Activated CD8-positive, alpha-beta T cell treated with anti-CD3 and anti-CD28 coated beads, Interleukin-2, amount 10 ng/mL, durations not matched to agents 7 days and 5 days (primary cell): ENCODE measurements at regions not wholly inside any gene's neighbourhood (a gene's known extent, or its start where the extent isn't known, plus 50 kb on each side); places are given as distances from the start of the nearest gene placed in this dataset.

ENCODE experiments used
- ATAC-seq: fragments of 150-1000 bp; cut with Tn5 transposase; one replicate; pipeline ENCODE4 v1.10.0; 2021; ENCODE audit warnings: moderate library complexity
- CTCF ChIA-PET: fragments of 350-600 bp; sonication (Branson Sonifier 250); formaldehyde crosslinking; loops from one replicate; lab custom pipeline; 2021; ENCODE audit warnings: antibody characterized with exemption; lab: Charles Lee
- POLR2A ChIA-PET: fragments of 350-600 bp; sonication (Branson Sonifier 250); formaldehyde crosslinking; loops from one replicate; lab custom pipeline; 2021; ENCODE audit warnings: antibody characterized with exemption; lab: Charles Lee
- DNase-seq: peaks from one replicate; pipeline ENCODE4 v3.0.0-alpha.2; 2020
- H3K27ac Mint-ChIP-seq: one replicate; pipeline ENCODE4 v1.8.0; 2021; ENCODE audit warnings: mild to moderate bottlenecking, mixed read lengths
- H3K27me3 Mint-ChIP-seq: one replicate; pipeline ENCODE4 v1.8.0; 2021; ENCODE audit warnings: low read depth, mixed read lengths
- H3K36me3 Mint-ChIP-seq: one replicate; pipeline ENCODE4 v1.8.0; 2021; ENCODE audit warnings: low read depth, mixed read lengths
- H3K4me1 Mint-ChIP-seq: one replicate; pipeline ENCODE4 v1.8.0; 2021; ENCODE audit warnings: low read depth, mixed read lengths
- H3K4me3 Mint-ChIP-seq: one replicate; pipeline ENCODE4 v1.8.0; 2021; ENCODE audit warnings: mild to moderate bottlenecking, mixed read lengths
- H3K9me3 Mint-ChIP-seq: one replicate; pipeline ENCODE4 v1.8.0; 2022; ENCODE audit warnings: mixed read lengths; ENCODE audit not compliant: insufficient read depth

DNA sequence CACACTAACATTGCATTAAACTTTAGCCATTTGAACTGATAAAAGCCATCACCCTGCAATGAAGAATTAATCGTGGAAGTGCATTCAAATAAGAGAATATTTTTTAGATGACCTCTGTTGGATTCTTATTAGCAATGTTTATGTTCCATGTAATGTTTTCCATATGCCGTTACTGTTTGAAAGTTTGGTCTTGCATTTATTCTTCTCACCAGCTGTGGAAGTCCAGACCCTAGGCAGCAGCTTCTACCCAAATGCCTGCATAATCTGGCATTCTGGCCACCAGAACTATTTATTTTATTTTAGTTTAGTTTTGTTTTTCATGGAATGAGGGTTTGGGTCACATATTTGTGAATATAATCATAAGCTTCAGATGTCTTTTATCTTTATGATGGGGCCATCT is 140.4 kb downstream of the SAMD5 start:
- Mint-ChIP-seq H3K4me3 (no peak overlapping the region), H3K4me1 (no peaks in the 10 kb centered on the region), H3K27ac (no peak overlapping the region), H3K27me3 (no peaks in the 10 kb centered on the region), H3K36me3 (no peaks in the 10 kb centered on the region), H3K9me3 (no peaks in the 10 kb centered on the region)
- no peak for ATAC-seq
- no peak for DNase-seq
- ChIA-PET CTCF (no interaction called here), POLR2A (no interaction called here)

DNA sequence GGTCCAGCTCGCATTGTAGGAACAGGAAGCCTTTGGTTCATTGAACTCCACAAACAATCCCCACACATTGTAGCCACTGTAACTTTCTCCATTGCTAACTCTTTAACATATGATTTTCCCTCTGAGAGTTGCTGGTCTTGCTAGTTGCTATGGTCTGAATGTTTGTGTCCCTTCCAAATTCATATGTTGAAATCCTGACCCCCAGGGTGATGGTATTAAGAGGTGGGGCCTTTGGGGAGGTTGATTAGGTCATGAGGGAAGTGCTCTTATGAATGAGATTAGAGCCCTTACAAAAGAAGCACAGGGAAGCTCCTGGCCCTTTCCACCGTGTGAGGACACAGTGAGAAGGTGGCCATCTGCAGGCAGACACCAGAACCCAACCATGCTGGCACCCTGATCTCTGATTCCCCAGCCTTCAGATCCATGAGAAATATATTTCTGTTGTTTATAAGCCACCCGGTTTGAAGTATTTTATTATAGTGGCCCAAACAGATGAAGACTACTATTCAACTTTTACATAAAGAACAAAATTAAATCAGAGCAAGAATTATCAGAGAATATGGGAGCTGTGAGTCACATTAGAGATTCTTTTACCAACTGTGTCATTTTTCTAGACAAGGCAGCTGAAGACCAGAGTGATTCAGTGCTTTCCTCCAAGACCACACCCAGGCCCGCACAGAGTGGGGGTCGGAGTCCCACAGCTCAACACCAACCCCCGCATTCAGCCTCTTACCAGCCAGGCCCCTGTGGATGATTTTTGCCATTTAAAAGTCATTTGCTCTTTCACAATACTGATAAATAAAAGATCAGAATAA is 143.0 kb downstream of the SAMD5 start:
- Mint-ChIP-seq H3K4me1 (no peaks in the 10 kb centered on the region), H3K9me3 (no peaks in the 10 kb centered on the region), H3K27ac (no peak overlapping the region), H3K27me3 (no peaks in the 10 kb centered on the region), H3K4me3 (no peak overlapping the region), H3K36me3 (no peaks in the 10 kb centered on the region)
- POLR2A ChIA-PET: no interaction called here
- DNase-seq (no peak), ATAC-seq (no peak)
- CTCF ChIA-PET: no interaction called here

DNA sequence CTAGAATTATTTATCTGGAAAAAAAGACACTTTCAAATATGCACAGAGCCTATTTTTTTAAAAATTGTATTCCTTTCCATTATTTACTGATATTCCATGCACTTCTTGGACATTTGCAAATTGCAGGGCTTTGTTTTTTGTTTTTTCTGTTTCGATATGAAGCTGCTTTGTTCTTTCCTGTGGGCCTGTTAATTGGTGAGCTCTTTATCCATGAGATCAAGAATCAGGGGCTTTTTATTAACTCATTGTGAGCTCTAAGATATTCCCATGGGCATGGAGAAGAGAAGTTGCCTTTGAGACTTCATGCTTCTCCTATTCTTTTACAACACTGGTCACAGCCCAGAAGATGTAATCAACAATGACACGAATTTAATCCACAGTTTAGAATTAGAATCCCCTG is 145.1 kb downstream of the SAMD5 start:
- POLR2A ChIA-PET: no interaction called here
- no peaks in the 10 kb centered on the region for H3K27me3 Mint-ChIP-seq
- no peak overlapping the region for H3K27ac Mint-ChIP-seq
- H3K4me3 Mint-ChIP-seq: no peak overlapping the region
- H3K4me1 Mint-ChIP-seq: no peaks in the 10 kb centered on the region
- CTCF ChIA-PET: no interaction called here
- no peak for DNase-seq
- ATAC-seq: no peak
- no peaks in the 10 kb centered on the region for H3K36me3 Mint-ChIP-seq
- no peaks in the 10 kb centered on the region for H3K9me3 Mint-ChIP-seq

DNA sequence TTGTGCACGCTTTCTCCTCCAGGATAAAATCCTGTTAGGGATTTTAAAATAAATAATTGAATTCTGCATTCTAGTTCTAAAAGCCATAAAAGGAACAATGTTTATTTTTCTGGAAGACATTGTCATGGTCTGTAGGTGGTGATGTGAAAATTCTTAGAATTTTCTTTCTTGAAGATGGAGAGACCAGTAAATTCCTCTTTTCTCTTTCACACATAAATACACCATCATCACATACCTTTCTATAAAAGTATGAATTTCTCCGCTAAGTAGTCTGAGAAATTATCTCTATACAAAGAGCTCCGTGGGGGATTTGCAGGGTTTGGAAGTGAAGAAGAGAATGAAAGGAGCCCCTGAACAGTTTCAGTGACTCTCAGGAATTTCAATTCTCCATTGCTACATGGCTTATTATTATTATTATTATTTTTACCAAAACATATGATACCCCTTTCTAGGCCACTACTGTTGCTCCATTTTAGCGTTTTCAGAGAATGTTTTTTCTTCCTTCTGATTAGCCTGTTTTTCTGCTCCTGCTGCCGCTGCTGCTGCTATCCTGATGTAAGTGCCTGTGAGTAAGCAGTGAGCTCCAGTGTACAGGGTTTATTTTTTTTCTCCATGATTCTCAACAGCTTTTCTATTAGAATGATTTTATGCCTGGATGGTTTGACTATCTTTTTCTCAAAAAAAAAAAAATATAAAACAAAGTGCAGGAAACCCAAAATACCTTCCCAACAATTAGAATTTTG is 145.8 kb downstream of the SAMD5 start:
- Mint-ChIP-seq H3K4me1 (no peaks in the 10 kb centered on the region), H3K27me3 (no peaks in the 10 kb centered on the region), H3K9me3 (no peaks in the 10 kb centered on the region), H3K27ac (no peak overlapping the region), H3K36me3 (no peaks in the 10 kb centered on the region), H3K4me3 (no peak overlapping the region)
- CTCF ChIA-PET: no interaction called here
- no peak for DNase-seq
- ATAC-seq: no peak
- POLR2A ChIA-PET: no interaction called here

DNA sequence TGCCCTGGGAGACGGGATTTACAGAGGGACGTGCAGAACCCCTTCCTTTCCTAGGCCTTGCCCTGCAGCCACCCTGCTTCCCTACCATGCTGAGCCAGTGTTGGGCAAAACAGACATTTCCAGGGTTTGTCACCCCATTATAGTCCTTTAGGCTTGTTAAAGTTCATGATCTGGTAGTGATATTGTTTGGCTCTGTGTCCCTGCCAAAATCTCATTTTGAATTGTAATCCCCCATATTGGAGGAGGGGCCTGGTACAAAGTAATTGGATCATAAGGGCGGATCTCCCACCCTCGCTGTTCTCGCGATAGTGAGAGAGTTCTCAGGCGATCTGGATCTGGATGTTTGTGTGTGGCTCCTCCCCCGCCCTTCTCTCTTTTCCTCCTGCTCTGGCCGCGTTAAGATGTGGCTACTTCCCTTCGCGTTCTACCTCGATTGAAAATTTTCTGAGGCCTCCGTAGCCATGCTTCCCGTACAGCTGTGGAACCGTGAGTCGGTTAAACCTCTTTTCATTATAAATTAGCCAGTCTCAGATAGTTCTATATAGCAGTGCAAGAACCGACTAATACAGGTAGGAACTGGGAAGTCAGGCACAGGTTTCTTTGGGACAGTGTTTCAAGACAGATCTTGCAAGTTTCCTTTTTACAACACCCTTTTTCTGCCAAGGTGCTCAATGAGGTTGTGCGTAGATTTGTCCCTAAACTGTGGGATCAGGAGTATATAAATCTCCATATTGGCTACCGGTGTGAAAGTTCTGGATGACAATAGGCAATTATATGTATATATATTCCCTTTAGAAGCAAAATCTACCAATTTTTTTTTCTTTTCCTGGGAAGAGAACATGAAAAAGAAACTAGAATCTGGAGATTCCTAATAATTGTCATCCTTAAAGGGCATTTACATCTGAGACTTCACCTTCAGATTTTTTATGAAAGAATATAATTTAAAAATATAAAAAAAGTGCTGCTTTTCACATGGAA is 152.1 kb downstream of the SAMD5 start:
- Mint-ChIP-seq H3K4me1 (no peaks in the 10 kb centered on the region), H3K4me3 (no peak overlapping the region), H3K9me3 (no peaks in the 10 kb centered on the region), H3K27ac (no peak overlapping the region), H3K27me3 (no peaks in the 10 kb centered on the region), H3K36me3 (no peaks in the 10 kb centered on the region)
- DNase-seq (no peak), ATAC-seq (no peak)
- ChIA-PET CTCF (no interaction called here), POLR2A (no interaction called here)

DNA sequence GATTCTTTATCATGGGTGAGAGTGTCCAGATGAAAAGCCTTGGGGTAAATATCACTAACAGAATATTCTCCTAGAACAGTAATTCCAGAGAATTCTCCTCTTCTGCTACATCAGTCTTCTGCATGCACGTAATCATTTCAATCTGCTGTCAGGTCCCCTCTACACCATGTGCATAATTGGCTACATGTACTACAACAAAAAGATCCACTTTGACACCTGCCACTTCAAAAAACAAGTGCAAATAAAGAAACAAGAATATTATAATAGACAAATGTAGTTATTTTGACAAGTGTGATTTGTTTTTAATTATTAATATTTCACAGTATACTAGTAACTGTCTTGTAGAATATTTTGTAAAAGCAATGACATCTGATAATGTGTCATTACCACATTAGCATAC is 154.2 kb downstream of the SAMD5 start:
- no peak for DNase-seq
- Mint-ChIP-seq H3K27me3 (no peaks in the 10 kb centered on the region), H3K4me3 (no peak overlapping the region), H3K36me3 (no peaks in the 10 kb centered on the region), H3K9me3 (no peaks in the 10 kb centered on the region), H3K27ac (no peak overlapping the region), H3K4me1 (no peaks in the 10 kb centered on the region)
- no peak for ATAC-seq
- CTCF ChIA-PET: no interaction called here
- POLR2A ChIA-PET: no interaction called here

DNA sequence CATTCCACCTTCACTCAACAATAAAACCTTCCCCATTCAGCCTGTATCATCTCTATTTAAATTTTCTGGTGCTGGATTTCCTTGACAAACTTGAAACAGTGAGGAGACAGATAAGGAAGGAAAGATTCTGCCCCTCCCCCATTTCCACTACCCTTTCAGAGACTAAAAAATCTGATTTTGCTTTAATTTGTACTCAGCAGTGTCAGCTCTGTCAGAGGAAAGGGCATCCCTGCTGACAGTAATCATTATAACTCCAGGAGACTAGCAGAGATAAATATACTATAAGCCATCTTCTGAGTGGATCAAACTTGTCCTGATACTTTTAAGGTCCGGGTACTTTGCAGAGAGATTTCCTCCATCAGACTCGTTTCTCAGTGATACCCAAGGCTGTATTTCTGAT is 155.6 kb downstream of the SAMD5 start:
- POLR2A ChIA-PET: no interaction called here
- Mint-ChIP-seq H3K27ac (no peak overlapping the region), H3K36me3 (no peaks in the 10 kb centered on the region), H3K4me1 (no peaks in the 10 kb centered on the region), H3K27me3 (no peaks in the 10 kb centered on the region), H3K9me3 (no peaks in the 10 kb centered on the region), H3K4me3 (no peak overlapping the region)
- DNase-seq (no peak), ATAC-seq (no peak)
- CTCF ChIA-PET: no interaction called here

DNA sequence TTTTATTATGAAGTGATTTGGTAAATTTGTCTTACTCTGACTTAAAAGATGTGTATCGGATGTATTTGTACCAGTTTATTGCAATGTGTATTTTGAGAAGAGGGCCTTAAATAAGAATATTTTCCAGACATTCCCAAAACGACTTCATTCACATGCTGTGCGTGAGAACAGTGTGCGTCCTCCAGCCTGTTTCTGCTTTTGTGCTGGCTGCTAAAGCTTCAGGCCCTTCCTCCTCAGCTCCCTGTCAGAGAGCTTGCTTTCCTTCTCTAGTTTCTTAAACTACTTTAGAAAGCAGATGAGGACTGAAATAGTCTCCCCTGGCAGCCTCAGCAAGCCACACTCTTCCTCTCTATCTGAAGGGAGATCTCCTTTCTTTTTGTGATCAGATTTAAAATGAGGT is 157.8 kb downstream of the SAMD5 start:
- Mint-ChIP-seq H3K27me3 (no peaks in the 10 kb centered on the region), H3K36me3 (no peaks in the 10 kb centered on the region), H3K4me1 (no peaks in the 10 kb centered on the region), H3K4me3 (no peak overlapping the region), H3K27ac (no peak overlapping the region), H3K9me3 (no peaks in the 10 kb centered on the region)
- DNase-seq (no peak), ATAC-seq (no peak)
- POLR2A ChIA-PET: no interaction called here
- CTCF ChIA-PET: no interaction called here

DNA sequence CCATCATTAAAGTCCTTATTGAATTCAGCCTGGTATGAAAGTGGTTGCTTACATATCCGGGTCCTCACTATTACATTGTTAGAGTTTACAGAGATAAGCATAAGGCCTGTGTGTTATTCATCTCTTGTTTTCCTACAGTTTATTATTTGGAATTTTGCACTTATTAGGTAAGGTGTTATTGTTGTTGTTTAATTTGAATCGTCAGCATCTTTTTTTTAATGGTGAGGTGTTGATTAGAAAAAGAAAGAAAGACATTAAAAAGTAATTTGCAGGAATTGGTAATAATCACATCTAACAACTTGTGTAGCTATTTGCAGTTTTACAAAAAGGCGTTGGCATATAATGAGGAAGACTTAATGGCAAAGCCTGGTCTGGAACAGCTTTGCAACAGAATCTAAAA is 158.6 kb downstream of the SAMD5 start:
- Mint-ChIP-seq H3K4me3 (no peak overlapping the region), H3K27me3 (no peaks in the 10 kb centered on the region), H3K4me1 (no peaks in the 10 kb centered on the region), H3K27ac (no peak overlapping the region), H3K9me3 (no peaks in the 10 kb centered on the region), H3K36me3 (no peaks in the 10 kb centered on the region)
- ChIA-PET POLR2A (no interaction called here), CTCF (no interaction called here)
- DNase-seq (no peak), ATAC-seq (no peak)

DNA sequence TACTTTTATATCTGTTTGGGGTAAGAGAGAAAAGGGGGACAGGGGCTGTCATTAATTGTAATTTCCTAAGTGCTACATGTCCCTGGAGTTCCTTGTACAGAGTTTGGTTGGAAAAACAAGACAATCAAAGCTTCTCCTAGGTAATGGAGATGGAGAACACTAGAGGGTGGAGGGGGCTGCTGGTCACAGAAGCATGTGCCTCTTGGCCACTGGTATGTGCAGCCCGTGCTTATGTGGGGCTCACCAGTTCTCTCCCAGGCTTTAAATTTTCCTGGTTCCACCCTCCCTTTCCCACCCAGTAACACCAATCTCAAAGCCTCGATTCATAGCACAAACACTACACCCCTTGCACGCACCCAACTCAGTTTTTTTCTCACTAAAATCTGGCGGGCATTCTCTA is 165.6 kb downstream of the SAMD5 start:
- Mint-ChIP-seq H3K4me1 (no peaks in the 10 kb centered on the region), H3K4me3 (no peak overlapping the region)
- POLR2A ChIA-PET: no interaction called here

DNA sequence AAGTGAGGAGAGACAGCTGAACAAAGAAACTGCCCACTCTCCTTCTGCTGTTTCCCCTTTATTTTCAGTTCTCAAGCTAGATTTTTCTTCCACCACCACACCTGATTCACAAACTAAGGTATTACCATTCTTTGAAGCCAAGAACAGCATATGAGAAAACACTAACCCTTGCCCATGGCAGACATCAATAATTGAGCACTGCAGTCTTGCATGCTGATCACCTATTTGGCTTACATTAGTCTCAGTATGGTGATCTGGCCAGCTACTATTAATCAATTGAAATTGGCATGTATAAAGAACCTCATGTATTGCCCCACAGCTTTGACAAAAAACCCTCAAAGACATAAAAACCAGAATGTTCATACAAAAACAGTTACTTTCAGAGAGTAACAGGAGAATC is 166.3 kb downstream of the SAMD5 start:
- Mint-ChIP-seq H3K4me3 (no peak overlapping the region), H3K4me1 (no peaks in the 10 kb centered on the region), H3K9me3 (no peaks in the 10 kb centered on the region), H3K27ac (no peak overlapping the region), H3K27me3 (no peaks in the 10 kb centered on the region), H3K36me3 (no peaks in the 10 kb centered on the region)
- ChIA-PET POLR2A (no interaction called here), CTCF (no interaction called here)
- no peak for DNase-seq
- ATAC-seq: no peak

More for the DNA sequence above, 165.6 kb downstream of the SAMD5 start:
- ATAC-seq: no peak
- Mint-ChIP-seq H3K27ac (no peak overlapping the region), H3K27me3 (no peaks in the 10 kb centered on the region), H3K36me3 (no peaks in the 10 kb centered on the region), H3K9me3 (no peaks in the 10 kb centered on the region)
- CTCF ChIA-PET: no interaction called here
- DNase-seq: no peak

DNA sequence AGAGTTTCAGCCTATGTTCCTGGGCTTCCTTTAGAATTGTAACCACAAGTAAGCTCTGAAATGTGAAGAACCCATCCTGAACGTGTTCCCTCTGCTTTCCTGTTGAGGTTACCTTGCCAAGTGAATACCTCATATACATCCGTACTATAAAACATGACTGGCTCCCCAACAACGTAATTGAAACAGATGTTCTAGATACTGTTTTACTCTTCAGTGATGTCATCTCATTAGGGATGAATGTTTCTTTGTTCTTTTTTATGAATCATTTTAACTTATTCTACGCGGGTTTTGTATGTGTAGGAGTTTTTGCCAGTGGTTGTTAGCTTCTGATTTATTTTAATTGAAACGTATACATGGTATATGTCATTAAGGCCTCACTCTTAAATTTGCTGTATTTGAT is 166.8 kb downstream of the SAMD5 start:
- H3K27ac Mint-ChIP-seq: no peak overlapping the region
- H3K9me3 Mint-ChIP-seq: no peaks in the 10 kb centered on the region
- CTCF ChIA-PET: no interaction called here
- DNase-seq (no peak), ATAC-seq (no peak)
- no peaks in the 10 kb centered on the region for H3K27me3 Mint-ChIP-seq
- H3K4me3 Mint-ChIP-seq: no peak overlapping the region
- POLR2A ChIA-PET: no interaction called here
- H3K36me3 Mint-ChIP-seq: no peaks in the 10 kb centered on the region
- no peaks in the 10 kb centered on the region for H3K4me1 Mint-ChIP-seq
